GM21390 (cell line): ENCODE measurements at regions not wholly inside any gene's neighbourhood (a gene's known extent, or its start where the extent isn't known, plus 50 kb on each side); places are given as distances from the start of the nearest gene placed in this dataset.
"Not testable (repeated sequence)": the region's sequence is repeated elsewhere in the genome, so short reads cannot be mapped to it uniquely, and the experiment has no call there.

ENCODE experiments used
- ATAC-seq: cut with Tn5 transposase; IDR thresholded peaks from one replicate; pipeline ENCODE4 v1.9.1; 2021; ENCODE audit not compliant: unreplicated experiment

DNA sequence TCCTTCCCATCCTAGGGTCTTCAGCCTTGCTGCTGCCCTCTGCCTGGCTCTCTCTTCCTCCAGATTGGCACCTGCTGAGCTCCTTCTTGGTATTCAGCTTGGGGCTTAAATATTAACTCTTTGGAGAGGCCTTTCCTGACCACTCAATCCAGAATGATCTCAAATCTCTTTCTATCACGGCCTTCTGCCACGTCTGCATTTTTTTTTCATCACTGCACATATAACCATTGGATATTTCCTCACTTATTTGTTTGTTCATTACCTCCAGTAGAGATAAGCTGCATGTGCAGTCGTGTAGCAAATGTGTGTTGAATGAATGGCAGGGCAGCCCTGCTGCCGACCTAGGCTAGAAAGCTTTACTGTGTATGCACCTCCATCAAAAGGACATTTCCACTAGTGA, 51.6 kb upstream of the MPP7 start:
- no peak for ATAC-seq

DNA sequence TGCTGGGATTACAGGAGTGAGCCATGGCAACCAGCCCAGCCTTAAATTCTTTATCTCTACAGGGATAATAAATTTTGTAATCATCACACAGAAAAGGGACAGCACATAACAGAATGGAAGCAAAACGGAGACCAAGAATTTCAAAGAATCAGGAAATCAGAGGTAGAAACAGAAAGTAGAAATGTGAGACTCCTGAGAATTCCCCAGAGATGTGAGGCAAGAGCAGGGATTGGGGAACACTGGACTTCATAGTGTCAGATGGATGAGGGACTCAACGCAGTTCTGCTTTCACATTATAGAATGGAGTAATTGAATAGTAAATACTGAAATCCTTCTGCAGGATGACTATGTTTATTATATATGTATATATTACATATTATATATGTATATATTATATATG, 52.5 kb upstream of the MPP7 start:
- no peak for ATAC-seq

DNA sequence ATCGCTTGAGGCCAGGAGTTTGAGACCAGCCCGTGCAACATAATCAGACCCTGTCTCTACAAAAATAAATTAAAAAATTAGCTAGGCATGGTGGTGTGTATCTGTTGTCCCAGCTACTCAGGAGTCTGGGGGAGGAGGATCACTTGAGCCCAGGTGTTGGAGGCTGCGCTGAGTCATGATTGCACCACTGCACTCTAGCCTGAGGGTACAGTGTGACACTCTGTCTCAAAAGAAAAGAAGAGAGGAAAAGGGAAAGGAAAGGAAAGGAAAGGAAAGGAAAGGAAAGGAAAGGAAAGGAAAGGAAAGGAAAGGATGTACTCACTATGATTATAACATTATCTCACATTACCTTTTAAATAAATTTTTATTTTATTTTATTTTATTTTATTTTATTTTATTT, 56.5 kb upstream of the MPP7 start:
- ATAC-seq: no peak

DNA sequence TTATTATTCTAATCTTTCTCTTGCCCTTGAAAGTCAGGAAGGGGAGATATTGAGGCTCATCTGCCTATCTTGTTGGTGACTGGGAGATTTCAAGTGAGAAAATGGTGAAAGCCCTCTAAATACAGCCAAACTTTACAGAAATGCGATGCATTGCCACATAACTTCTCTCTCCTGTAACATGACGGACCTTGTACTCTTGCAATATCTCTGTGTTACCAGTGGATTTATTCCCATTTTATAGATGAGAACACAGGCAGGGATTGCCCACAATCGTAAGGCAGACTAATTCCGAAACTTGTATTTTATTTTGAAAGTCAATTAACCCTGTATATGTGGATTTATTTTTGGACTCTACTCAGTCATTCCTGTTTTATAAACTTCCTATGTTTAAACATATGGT, 57.3 kb upstream of the MPP7 start:
- ATAC-seq: no peak

DNA sequence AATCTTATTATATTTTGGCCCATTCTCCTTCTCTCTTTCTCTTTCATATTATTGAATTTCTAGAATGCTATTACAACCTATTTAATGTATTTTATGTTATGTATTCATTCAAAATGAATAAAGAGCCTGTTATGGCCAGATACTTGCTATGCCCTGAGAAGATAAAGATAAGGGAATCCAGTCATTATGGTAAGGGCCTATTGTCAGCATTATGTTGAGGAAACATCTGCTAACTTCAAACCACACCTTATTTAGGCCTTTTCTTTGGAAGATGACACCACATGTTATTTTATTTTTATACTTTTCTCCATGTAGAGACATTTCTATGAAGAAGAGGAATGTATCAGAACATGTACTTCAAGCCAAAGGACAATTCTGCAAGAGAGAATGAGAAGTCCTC, 60.5 kb upstream of the MPP7 start:
- no peak for ATAC-seq

DNA sequence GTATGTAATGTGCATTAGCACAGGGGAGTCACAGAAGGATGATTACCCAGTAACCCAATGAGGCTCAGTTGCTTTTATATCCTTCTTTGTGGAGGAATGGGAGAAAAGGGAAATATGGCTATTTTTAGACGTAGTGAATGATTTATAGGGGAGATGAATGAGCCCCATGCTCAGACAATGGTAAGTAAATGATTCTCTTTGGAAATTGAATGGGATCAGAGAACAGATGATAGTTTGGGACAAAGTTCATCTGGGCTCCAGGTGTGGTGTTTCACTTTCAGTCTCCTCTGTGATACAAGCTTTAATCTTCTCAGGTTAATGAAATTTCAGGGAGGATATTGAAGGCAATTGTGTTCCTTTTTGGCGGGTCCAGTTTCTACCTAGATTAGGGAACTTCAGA, 63.0 kb upstream of the MPP7 start:
- no peak for ATAC-seq

DNA sequence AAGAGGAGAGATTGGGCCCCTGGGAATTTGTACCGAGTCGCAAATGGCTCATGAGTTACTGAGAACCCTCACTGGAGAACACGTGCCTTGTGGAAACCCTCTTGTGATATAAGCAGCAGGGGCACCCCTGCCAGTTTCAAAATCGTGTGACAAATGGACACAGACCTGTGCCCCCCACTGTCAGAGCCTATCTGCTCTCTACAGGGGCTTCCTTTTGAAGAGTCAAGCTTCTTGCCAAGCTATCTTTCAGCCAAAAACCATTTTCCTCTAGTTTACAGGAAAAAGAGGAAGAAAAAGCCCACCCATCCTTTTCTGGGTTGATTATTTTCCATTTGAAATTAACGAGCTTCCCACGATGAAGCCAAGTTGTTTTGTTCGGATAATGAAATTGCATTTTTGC, 64.1 kb upstream of the MPP7 start:
- no peak for ATAC-seq

DNA sequence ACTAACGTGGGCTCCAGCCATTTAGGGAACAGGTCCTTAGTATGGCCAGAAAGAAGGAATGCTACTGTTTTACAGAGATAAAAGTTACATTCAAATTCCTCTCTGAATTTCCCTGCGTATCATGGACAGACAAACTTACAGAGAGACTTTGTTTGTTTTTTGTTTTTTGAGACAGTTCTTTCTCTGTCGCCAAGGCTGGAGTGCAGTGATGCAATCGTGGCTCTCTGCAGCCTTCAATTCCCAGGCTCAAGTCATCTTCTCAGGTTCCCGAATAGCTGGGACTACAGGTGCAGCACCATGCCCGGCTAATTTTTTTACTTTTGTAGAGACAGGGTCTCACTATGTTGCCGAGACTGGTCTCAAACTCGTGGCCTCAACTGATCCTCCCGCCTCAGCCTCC, 64.5 kb upstream of the MPP7 start:
- no peak for ATAC-seq

DNA sequence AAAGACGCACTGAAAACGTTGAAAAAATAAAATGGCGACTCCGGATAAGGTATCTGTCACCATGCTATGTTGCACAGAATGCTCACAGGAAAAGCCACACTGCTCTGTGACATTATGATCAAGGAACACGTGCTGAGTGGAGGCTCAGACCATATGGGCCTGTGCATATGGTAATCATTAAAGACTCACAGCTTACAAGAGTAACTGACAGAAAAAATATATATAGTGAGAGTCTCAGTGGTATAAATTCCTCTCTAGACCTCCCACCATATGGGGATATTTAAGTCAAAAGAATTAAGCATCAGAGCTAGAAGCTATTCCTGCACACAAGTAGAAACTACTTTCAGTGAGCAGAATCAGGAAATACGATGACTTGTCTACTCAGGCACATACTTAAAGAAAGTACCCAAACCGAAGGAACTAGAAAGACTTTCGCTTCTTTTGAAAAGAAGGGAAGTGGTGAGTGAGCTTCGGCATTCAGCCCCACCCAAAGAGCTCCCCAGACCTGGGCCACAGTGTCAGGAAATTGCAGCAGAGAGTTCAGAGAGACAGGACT, 65.1 kb upstream of the MPP7 start:
- ATAC-seq: peak; percentile 97

DNA sequence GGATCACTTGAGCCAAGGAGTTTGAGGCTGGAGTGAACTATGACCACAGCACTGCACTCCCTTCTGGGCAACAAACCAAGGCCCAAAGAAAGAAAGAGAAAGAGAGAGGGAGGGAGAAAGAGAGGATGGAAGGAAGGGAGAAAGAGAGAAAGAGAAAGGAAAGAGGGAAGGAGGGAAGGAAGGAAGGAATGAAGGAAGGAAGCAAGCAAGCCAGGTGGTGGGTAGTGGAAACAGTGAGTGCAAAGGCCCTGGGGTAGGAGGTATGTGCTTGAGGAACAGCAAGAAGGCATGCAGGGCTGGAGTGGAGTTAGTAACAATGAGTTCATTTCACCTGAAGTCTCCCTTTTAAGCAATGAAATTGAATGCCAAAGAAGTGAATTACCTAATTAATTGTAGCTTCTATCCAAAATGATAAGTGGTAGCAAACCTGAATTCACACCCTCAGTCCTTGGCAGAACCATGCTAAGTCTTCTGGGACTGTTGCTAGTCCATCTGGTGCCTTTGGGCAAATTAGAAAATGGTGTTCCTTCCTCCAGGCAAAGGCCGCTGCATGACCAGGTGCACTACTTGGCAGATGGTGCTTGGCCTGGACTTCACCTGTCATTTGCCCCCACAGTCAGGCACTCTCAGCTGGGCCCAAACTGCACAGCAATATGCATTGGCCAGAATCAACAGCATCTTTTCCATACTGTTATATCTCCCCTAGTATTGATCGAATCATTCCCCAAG, 67.4 kb upstream of the MPP7 start:
- no peak for ATAC-seq

DNA sequence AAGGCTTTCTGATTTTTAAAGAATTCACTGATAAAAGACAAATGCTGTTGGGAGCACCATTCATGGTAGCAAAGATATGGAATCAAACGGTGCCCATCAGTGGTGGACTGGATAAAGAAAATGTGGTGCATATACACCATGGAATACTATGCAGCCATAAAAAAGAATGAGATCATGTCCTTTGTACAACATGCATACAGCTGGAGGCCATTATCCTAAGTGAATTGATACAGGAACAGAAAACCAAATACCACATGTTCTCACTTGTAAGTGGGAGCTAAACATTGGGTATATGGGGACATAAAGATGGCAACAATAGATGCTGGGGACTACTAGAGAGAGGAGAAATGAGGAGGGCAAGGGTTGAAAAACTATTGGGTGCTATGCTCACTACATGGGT, 68.8 kb upstream of the MPP7 start:
- not testable (repeated sequence) for ATAC-seq

DNA sequence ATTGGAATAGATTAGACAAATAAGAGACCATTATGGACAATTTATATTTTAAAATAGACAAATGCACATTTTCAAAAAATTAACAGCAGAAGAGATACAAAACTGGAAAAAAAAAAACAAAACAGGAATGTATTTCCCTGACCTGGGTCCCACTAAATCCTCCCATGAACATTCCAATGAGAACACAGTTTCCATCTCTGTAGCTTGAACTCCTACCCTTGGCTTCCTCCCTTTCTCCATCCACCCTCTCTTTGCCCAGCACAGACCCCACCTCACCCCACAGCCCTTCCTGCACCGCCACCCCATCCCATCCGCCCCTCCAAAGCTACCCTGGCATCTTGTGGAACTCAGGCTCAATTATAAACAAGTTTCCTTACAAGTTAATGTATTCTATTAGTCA, 71.2 kb upstream of the MPP7 start:
- no peak for ATAC-seq

DNA sequence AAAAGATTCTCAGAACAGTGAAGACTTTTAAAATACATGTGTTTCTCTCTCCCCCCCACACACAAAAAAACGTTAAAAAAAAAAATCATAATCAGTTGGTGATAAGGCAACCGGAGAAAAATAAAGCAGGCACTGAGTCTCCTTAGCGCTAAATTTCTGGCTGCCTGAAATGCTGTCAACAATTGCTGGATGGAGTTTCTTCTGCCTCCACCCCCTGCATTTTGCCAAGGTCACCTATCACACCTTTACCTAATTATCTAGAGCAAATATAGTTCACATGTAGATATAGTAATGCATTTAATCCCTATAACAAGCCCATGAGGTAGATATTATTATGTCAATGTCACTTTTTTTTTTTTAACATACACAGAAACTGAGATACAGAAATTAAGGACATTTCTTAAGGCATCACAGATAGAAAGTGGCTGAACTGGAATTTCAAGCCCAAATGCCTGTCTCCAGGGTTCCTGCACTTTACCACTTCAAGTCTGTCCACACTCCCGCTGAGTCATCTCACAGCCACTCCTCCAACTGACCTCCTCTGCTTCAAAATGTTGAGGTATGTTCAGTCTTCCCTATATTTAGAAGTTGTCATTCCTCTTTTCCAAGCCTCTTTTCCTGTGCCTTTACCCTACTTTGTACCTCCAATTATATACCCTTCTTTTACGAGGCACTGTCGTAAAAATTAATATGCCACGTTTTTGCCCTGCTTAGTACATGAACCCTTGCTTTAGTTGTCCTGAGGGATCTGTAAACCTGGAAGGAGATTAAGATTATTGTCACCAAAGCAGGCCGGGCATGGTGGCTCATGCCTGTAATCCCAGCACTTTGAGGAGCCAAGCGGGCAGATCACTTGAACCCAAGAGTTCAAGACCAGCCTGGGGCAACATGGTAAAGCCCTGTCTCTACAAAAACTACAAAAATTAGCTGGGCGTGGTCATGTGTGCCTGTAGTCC, 72.8 kb upstream of the MPP7 start:
- ATAC-seq: no peak

DNA sequence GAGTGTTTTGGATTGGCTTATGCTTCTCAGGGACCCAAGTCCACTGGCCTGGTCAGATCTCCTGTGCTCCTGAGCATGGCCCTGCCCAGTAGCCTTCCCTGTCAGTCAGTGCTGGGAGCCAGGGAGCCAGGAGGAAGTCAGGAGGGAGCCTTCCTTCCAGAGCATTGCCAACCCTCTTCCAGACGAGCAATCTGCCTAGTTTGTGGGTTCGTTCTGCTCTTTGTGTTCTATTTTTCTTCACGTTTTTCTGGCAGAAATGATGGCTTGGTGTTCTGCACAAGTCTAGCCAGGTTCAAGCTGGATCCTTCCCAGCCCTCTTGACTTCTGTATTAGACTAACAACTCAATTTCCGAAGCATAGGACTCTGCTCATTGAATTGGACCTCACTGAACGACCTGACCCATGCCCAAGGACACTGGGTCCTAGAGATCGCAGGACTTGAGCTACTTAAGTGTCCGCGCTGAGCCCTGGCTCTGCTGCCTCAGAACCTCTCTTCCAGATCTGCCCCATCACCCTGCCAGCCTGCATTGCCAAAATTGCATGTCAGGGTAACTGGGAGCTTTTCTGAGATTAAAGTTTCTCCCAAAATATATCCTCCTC, 76.2 kb upstream of the MPP7 start:
- ATAC-seq: no peak

DNA sequence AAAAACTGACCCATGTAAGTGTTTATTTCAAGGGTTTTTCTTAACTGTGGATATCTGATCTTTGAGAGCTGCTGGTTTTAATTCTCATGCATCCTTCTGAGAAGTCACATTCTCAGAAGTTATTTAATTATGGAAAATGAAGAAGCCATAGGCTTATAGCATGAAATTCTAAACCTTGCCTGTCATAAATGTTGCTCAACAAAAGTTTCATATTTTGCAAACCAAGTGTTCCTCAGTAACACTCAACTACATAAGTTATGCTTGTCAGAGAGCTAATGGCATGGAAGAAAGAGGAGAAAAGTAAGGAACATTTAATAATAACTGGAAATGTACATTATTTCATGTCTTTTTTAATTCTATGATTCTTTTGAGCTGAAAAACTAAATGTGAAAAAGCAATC, 78.6 kb upstream of the MPP7 start:
- ATAC-seq: no peak

DNA sequence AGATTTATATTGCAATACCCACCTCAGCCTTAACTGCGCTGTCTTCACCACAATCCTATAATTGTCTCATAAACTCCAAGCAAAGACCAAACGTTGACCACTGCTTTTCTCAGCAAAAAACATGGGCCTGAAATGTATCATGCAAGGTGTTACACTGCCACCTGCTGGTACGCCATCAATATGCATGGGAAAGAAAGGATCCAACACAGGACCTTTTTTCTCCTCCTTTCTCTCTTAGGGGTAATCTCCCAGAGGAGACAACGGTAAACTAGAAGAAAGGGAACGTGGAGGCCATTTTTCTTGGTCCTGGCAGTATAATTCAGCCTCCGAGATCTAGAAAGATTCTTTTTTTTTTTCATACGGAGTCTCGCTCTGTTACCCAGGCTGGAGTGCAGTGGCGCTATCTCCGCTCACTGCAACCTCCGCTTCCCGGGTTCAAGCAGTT, 79.1 kb upstream of the MPP7 start:
- ATAC-seq: peak; percentile 86

DNA sequence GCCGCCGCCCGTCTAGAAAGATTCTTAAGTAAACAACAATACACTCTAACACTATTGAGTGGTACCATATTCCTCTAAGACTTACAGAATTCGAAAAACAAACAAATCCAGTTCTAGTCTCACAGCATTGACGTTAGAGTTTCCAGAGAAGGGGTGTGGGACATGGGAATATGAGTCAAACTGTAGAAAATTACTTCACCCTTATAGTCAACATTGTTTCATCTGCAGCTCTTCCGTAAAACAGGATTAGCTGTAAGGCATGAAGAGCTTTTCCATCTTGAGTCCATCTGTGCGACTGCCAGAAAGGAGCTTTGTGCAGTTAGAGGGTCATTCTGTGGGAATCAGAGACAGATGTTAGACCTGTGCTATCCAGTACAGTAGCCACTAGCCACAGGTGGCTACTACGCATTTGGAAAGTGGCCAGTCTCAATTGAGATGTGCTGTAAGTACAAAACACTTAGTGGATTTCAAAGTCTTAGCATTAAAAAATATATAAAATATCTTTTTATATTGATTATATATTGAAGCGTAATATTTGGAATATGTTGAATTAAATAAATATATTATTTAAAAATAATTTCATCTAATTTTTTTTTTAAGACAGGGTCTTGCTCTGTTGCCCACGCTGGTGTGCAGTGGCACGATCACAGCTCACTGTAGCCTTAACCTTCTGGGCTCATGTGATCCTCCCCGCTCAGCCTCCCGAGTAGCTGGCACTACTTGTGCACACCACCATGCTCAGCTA, 79.8 kb upstream of the MPP7 start:
- no peak for ATAC-seq

DNA sequence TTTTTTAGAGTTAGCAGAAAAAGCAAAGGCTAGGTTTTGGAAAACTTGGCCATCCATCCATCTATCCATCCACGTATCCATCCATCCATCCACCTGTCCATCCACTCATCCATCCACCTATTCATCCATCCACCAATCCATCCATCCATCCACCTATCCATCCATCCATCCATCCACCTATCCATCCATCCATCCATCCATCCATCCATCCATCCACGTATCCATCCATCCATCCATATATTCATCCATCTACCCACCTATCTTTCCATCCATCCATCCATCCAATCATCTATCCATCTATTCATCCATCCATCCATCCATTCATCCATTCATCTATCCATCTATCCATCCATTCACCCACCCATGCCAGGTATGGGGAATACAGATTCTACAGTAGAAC, 81.7 kb upstream of the MPP7 start:
- ATAC-seq: no peak

DNA sequence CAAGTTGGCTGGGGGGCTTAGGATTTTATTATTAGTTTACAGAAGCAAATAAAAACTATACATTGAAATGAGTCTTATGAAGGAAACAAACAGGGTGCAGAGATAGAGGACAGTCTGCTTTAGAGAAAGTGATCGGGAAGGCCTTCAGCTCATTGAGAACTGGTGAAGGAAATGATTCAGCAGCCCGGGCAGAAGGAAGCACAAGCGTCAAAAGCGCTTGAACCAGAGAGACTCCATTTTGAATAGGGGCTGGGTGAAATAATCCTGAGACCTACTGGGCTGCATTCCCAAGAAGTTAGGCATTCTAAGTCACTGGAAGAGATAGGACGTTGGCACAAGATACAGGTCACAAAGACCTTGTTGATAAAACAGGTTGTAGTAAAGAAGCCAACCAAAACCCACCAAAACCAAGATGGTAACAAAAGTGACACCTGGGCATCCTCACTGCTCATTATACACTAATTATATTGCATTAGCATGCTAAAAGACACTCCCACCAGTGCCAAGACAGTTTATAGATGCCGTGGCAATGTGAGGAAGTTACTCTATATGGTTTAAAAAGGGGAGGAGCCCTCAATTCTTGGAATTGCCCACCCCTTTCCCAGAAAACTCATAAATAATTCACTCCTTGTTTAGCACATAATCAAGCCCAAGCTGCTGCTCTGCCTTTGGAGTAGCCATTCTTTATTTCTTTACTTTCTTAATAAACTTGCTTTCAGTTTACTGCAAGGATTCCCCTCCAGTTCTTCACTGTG, 83.1 kb upstream of the MPP7 start:
- no peak for ATAC-seq

DNA sequence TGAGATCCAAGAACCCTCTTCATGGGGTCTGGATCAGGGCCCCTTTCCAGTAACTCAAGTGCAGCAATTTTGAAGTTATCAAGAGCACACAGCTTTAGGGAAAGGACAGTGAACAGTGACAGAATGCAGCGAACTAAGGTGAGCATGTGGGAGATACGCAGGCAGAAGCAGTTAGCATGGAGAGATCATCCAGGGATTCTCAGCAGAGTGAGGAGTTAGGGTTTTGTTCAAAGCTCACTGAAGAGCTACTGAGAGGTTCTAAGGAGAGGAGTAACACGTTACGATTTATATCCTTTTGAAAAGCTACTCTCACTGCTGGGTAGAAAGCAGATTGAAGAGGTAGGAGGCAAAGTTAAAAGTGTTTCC, 83.6 kb upstream of the MPP7 start:
- ATAC-seq: no peak
